Vagina (tissue), 2 donors: ENCODE measurements at regions not wholly inside any gene's neighbourhood (a gene's known extent, or its start where the extent isn't known, plus 50 kb on each side); places are given as distances from the start of the nearest gene placed in this dataset.

ENCODE experiments used
- CTCF ChIP-seq, 3 experiments: fragments of 450-650 bp in 2 of 3; fragments of 200-600 bp in 1 of 3; sonication (generic) in 1 of 3; IDR thresholded peaks; one replicate each; pipeline ENCODE4 v1.5.1; 2017 to 2019; ENCODE audit warnings: antibody characterized with exemption in 3 of 3, mild to moderate bottlenecking in 2 of 3, moderate library complexity in 2 of 3
- POLR2AphosphoS5 ChIP-seq, 2 donors: sonication (generic); formaldehyde crosslinking; IDR thresholded peaks; one replicate each; pipeline ENCODE4 v1.9.0; 2017; ENCODE audit warnings: antibody characterized with exemption in 2 of 2, mild to moderate bottlenecking in 2 of 2, low read depth in 1 of 2; ENCODE audit not compliant: insufficient read depth in 1 of 2

GRCh38 chr5:167336161-167336560 is 955.3 kb upstream of the WWC1 start:
- no peak for TF ChIP-seq POLR2AphosphoS5 (IDR thresholded peaks at IDR 0.05; ENCODE audit: insufficient read depth in 1 of 2, low read depth in 1 of 2)
- TF ChIP-seq CTCF (IDR thresholded peaks at IDR 0.05), result no peak
